Lower leg skin (tissue), 3 donors: ENCODE measurements at regions not wholly inside any gene's neighbourhood (a gene's known extent, or its start where the extent isn't known, plus 50 kb on each side); places are given as distances from the start of the nearest gene placed in this dataset.

Experiments
- CTCF ChIP-seq, 3 donors: fragments of 450-650 bp; IDR thresholded peaks; one replicate each; pipeline ENCODE4 v1.5.1; 2016; ENCODE audit warnings: antibody characterized with exemption in 3 of 3, mild to moderate bottlenecking in 3 of 3, moderate library complexity in 2 of 3
- POLR2A ChIP-seq, 2 donors: fragments of 450-650 bp; IDR thresholded peaks; one replicate each; pipeline ENCODE4 v1.6.1; 2016 to 2017; ENCODE audit warnings: antibody characterized with exemption in 2 of 2, mild to moderate bottlenecking in 1 of 2, moderate library complexity in 1 of 2

GRCh38 chr17:77332034-77332971, 191.5 kb downstream of the SEC14L1 start:
- TF ChIP-seq CTCF (IDR thresholded peaks at IDR 0.05) (no peak), POLR2A (IDR thresholded peaks at IDR 0.05) (no peak)
